Fibroblast of lung (primary cell): ENCODE measurements at regions not wholly inside any gene's neighbourhood (a gene's known extent, or its start where the extent isn't known, plus 50 kb on each side); places are given as distances from the start of the nearest gene placed in this dataset.

Experiments used
- DNase-seq, 2 donors: peaks; one replicate each; pipeline versions ENCODE4 v3.0.0 to v3.0.0-alpha.2; 2010; ENCODE audit warnings: low read depth in 2 of 2
- H2AFZ ChIP-seq: 2 replicates; pipeline ENCODE4 v1.5.1; 2012; ENCODE audit warnings: low read length, control low read depth, inconsistent platforms
- H3K27ac ChIP-seq: 2 replicates; pipeline ENCODE4 v1.5.1; 2011; ENCODE audit warnings: low read length, control low read depth; ENCODE audit not compliant: insufficient read depth
- H3K27me3 ChIP-seq: 2 replicates; pipeline ENCODE4 v1.5.1; 2011; ENCODE audit warnings: mild to moderate bottlenecking, low read length; ENCODE audit not compliant: control insufficient read depth, insufficient read depth
- H3K36me3 ChIP-seq: 2 replicates; pipeline ENCODE4 v1.5.1; 2011; ENCODE audit warnings: low read length; ENCODE audit not compliant: control insufficient read depth, insufficient read depth
- H3K4me1 ChIP-seq: 2 replicates; pipeline ENCODE4 v1.5.1; 2011; ENCODE audit warnings: low read length; ENCODE audit not compliant: control insufficient read depth, insufficient read depth; ENCODE audit errors: extremely low read depth
- H3K4me2 ChIP-seq: 2 replicates; pipeline ENCODE4 v1.5.1; 2011; ENCODE audit warnings: low read length, control low read depth; ENCODE audit not compliant: insufficient read depth; ENCODE audit errors: extremely low read depth
- H3K4me3 ChIP-seq, 4 experiments: fragments of 200-600 bp in 1 of 4; sonication (generic) in 1 of 4; replicated peaks in 1 of 4; 2 replicates each; pipeline ENCODE4 v1.5.1; 2011 to 2016; ENCODE audit warnings: low read length in 4 of 4, low read depth in 3 of 4, mild to moderate bottlenecking in 3 of 4, control low read depth in 2 of 4, inconsistent platforms in 1 of 4, mixed read lengths in 1 of 4; ENCODE audit not compliant: insufficient read depth in 1 of 4; ENCODE audit errors: control extremely low read depth in 1 of 4
- H3K79me2 ChIP-seq: 2 replicates; pipeline ENCODE4 v1.5.1; 2012; ENCODE audit warnings: mild to moderate bottlenecking, low read length, inconsistent platforms; ENCODE audit not compliant: control insufficient read depth, insufficient read depth
- H3K9ac ChIP-seq: 2 replicates; pipeline ENCODE4 v1.5.1; 2011; ENCODE audit warnings: mild to moderate bottlenecking, low read length, control low read depth; ENCODE audit not compliant: insufficient read depth
- H3K9me3 ChIP-seq: 2 replicates; pipeline ENCODE4 v1.5.1; 2012; ENCODE audit warnings: low read depth, low read length; ENCODE audit not compliant: control insufficient read depth, insufficient read depth
- H4K20me1 ChIP-seq: 2 replicates; pipeline ENCODE4 v1.5.1; 2011; ENCODE audit warnings: low read length; ENCODE audit not compliant: control insufficient read depth, insufficient read depth; ENCODE audit errors: extremely low read depth
- CTCF ChIP-seq, 2 donors: IDR thresholded peaks in 1 of 2; conservative IDR thresholded peaks in 1 of 2; 1 replicate in 1 of 2; 2 replicates in 1 of 2; pipeline ENCODE4 v1.5.1; 2011 to 2012; ENCODE audit warnings: low read length in 2 of 2, control low read depth in 1 of 2, inconsistent platforms in 1 of 2, low read depth in 1 of 2, mild to moderate bottlenecking in 1 of 2
- EZH2 ChIP-seq: IDR thresholded peaks from 2 replicates; pipeline ENCODE4 v1.5.1; 2012; ENCODE audit warnings: low read length, control low read depth, mild to moderate bottlenecking; ENCODE audit errors: missing control alignments

GRCh38 chr12:126418400-126418799 is 1353.2 kb downstream of the AACS start:
- Histone ChIP-seq H3K36me3 (no peaks in the 10 kb centered on the region), H3K4me2 (no peak overlapping the region), H2AFZ (no peak overlapping the region), H3K27me3 (no peaks in the 10 kb centered on the region), H3K9me3 (no peaks in the 10 kb centered on the region), H3K4me3 (no peak overlapping the region), H3K27ac (no peak overlapping the region), H3K79me2 (no peaks in the 10 kb centered on the region), H4K20me1 (no peaks in the 10 kb centered on the region), H3K9ac (no peak overlapping the region), H3K4me1 (no peaks in the 10 kb centered on the region)
- no peak for DNase-seq
- TF ChIP-seq CTCF (conservative IDR thresholded peaks at IDR 0.05 in 1 of 2, IDR thresholded peaks at IDR 0.05 in 1 of 2; ENCODE audit: low read depth in 1 of 2, low read length in 2 of 2) (no peak), EZH2 (no peak)

GRCh38 chr12:126419131-126419530 is 1353.9 kb downstream of the AACS start:
- no peaks in the 10 kb centered on the region for H3K9me3 ChIP-seq
- TF ChIP-seq CTCF (conservative IDR thresholded peaks at IDR 0.05 in 1 of 2, IDR thresholded peaks at IDR 0.05 in 1 of 2; ENCODE audit: low read depth in 1 of 2, low read length in 2 of 2) (no peak), EZH2 (no peak)
- H2AFZ ChIP-seq, result no peak overlapping the region

GRCh38 chr12:126424696-126425095 is 1359.5 kb downstream of the AACS start:
- H3K79me2 ChIP-seq, result no peaks in the 10 kb centered on the region
- no peak overlapping the region for H2AFZ ChIP-seq
- H4K20me1 ChIP-seq, result no peaks in the 10 kb centered on the region
- no peak overlapping the region for H3K27ac ChIP-seq
- H3K4me3 ChIP-seq, result no peak overlapping the region
- no peak overlapping the region for H3K9ac ChIP-seq
- TF ChIP-seq CTCF (conservative IDR thresholded peaks at IDR 0.05 in 1 of 2, IDR thresholded peaks at IDR 0.05 in 1 of 2; ENCODE audit: low read depth in 1 of 2, low read length in 2 of 2) (no peak), EZH2 (no peak)
- H3K4me1 ChIP-seq, result no peaks in the 10 kb centered on the region
- H3K36me3 ChIP-seq, result no peaks in the 10 kb centered on the region
- peak in 1 of 2 donors; percentile 52 for DNase-seq
- H3K4me2 ChIP-seq, result no peak overlapping the region
- no peaks in the 10 kb centered on the region for H3K9me3 ChIP-seq
- H3K27me3 ChIP-seq, result no peaks in the 10 kb centered on the region

More at GRCh38 chr12:126419131-126419530, 1353.9 kb downstream of the AACS start:
- H3K27ac ChIP-seq, result no peak overlapping the region
- no peaks in the 10 kb centered on the region for H3K79me2 ChIP-seq
- no peak for DNase-seq
- H3K4me2 ChIP-seq, result no peak overlapping the region
- H4K20me1 ChIP-seq, result no peaks in the 10 kb centered on the region
- no peaks in the 10 kb centered on the region for H3K36me3 ChIP-seq
- no peak overlapping the region for H3K4me3 ChIP-seq
- H3K4me1 ChIP-seq, result no peaks in the 10 kb centered on the region
- H3K9ac ChIP-seq, result no peak overlapping the region
- H3K27me3 ChIP-seq, result no peaks in the 10 kb centered on the region
